NB4 (cell line): ENCODE measurements at regions not wholly inside any gene's neighbourhood (a gene's known extent, or its start where the extent isn't known, plus 50 kb on each side); places are given as distances from the start of the nearest gene placed in this dataset.

Experiments
- CTCF ChIP-seq: IDR thresholded peaks from one replicate; pipeline ENCODE4 v1.5.1; 2012; ENCODE audit warnings: low read depth, low read length
- MAX ChIP-seq: IDR thresholded peaks from 2 replicates; pipeline ENCODE4 v1.6.1; 2011; ENCODE audit warnings: low read depth, low read length
- MYC ChIP-seq: IDR thresholded peaks from 2 replicates; pipeline ENCODE4 v1.6.1; 2011; ENCODE audit warnings: low read depth, low read length
- POLR2A ChIP-seq: IDR thresholded peaks from 2 replicates; pipeline ENCODE4 v1.6.1; 2011; ENCODE audit warnings: mild to moderate bottlenecking; ENCODE audit not compliant: insufficient read length; ENCODE audit errors: extremely low read depth

GRCh38 chr10:100677290-100677945 is 68.0 kb upstream of the PAX2 start:
- TF ChIP-seq POLR2A (no peak), CTCF (no peak), MAX (no peak), MYC (no peak)
